A673 (cell line): ENCODE measurements at regions not wholly inside any gene's neighbourhood (a gene's known extent, or its start where the extent isn't known, plus 50 kb on each side); places are given as distances from the start of the nearest gene placed in this dataset.

Source experiments
- BruUV-seq: library from RNA; stranded (reverse); fragments of 400-500 nt; replicated peaks from 2 replicates; lab custom pipeline; 2021; lab: Mats Ljungman, UMichigan
- CTCF ChIA-PET: fragments of 300-600 bp; sonication (Branson Sonifier 250); formaldehyde crosslinking; loops from one replicate; lab custom pipeline; 2022; ENCODE audit warnings: antibody characterized with exemption; lab: Charles Lee
- POLR2A ChIA-PET: fragments of 300-600 bp; sonication (Branson Sonifier 250); formaldehyde crosslinking; loops from one replicate; lab custom pipeline; 2022; ENCODE audit warnings: antibody characterized with exemption; ENCODE audit not compliant: low non-redundant PET; lab: Charles Lee
- DNase-seq: peaks from one replicate; pipeline ENCODE4 v3.0.0-alpha.2; 2015; ENCODE audit warnings: low spot score
- H3K27ac ChIP-seq: fragments of 200-600 bp; sonication (generic); 2 replicates; pipeline ENCODE4 v1.5.1; 2016; ENCODE audit warnings: mixed run types, low read depth, mild to moderate bottlenecking, mixed read lengths, antibody characterized with exemption, low read length; ENCODE audit not compliant: poor library complexity, severe bottlenecking
- H3K27me3 ChIP-seq: fragments of 200-600 bp; sonication (generic); replicated peaks from 2 replicates; pipeline ENCODE4 v1.6.1; 2017; ENCODE audit warnings: mixed run types, low read depth, mild to moderate bottlenecking, mixed read lengths, antibody characterized with exemption, low read length; ENCODE audit not compliant: insufficient read depth, poor library complexity
- H3K36me3 ChIP-seq: fragments of 200-600 bp; sonication (generic); 2 replicates; pipeline ENCODE4 v1.6.1; 2016; ENCODE audit warnings: mixed run types, mild to moderate bottlenecking, mixed read lengths, antibody characterized with exemption, low read length; ENCODE audit not compliant: insufficient read depth, poor library complexity, severe bottlenecking
- H3K4me1 ChIP-seq: fragments of 200-600 bp; sonication (generic); 2 replicates; pipeline ENCODE4 v1.6.1; 2017; ENCODE audit warnings: mixed run types, mild to moderate bottlenecking, mixed read lengths, antibody characterized with exemption, low read length; ENCODE audit not compliant: insufficient read depth, poor library complexity, severe bottlenecking
- H3K4me3 ChIP-seq: fragments of 200-600 bp; sonication (generic); 2 replicates; pipeline ENCODE4 v1.5.1; 2016; ENCODE audit warnings: low read depth, mixed run types, mild to moderate bottlenecking, mixed read lengths, low read length; ENCODE audit not compliant: poor library complexity, severe bottlenecking
- H3K9me3 ChIP-seq: fragments of 200-600 bp; sonication (generic); 2 replicates; pipeline ENCODE4 v1.6.1; 2016; ENCODE audit warnings: mixed run types, low read depth, mild to moderate bottlenecking, mixed read lengths, antibody characterized with exemption, low read length; ENCODE audit not compliant: poor library complexity, severe bottlenecking
- CTCF ChIP-seq: fragments of 300-800, 200-600 bp; sonication (generic); conservative IDR thresholded peaks from 2 replicates; pipeline ENCODE4 v1.5.1; 2017; ENCODE audit warnings: low read depth, mild to moderate bottlenecking, antibody characterized with exemption, low read length, moderate library complexity, mixed read lengths
- EZH2 ChIP-seq: fragments of 200-600 bp; sonication (generic); IDR thresholded peaks from 2 replicates; pipeline ENCODE4 v1.6.1; 2017; ENCODE audit warnings: borderline replicate concordance, low read depth, mild to moderate bottlenecking, mixed read lengths, antibody characterized with exemption, low read length; ENCODE audit not compliant: poor library complexity, severe bottlenecking
- intact Hi-C: fragments of 100-400 bp; cut with micrococcal nuclease; formaldehyde crosslinking; loops from one replicate; pipeline ENCODE4 v1.10.0; 2022; ENCODE audit not compliant: unreplicated experiment

- no peak overlapping the region for H3K4me3 ChIP-seq
- TF ChIP-seq CTCF (no peak), EZH2 (no peak)
- no peaks in the 10 kb centered on the region for H3K27me3 ChIP-seq
- H3K9me3 ChIP-seq = no peaks in the 10 kb centered on the region
- no TSS peak for BruUV-seq
- no peak for DNase-seq
- intact Hi-C loops = no loop called here
- H3K36me3 ChIP-seq = no peaks in the 10 kb centered on the region
- CTCF ChIA-PET = no interaction called here
- POLR2A ChIA-PET = no interaction called here
- H3K27ac ChIP-seq = no peak overlapping the region
- H3K4me1 ChIP-seq = no peaks in the 10 kb centered on the region
Measured at GRCh38 chr9:16290169-16290568, 580.3 kb downstream of the BNC2 start.

DNA sequence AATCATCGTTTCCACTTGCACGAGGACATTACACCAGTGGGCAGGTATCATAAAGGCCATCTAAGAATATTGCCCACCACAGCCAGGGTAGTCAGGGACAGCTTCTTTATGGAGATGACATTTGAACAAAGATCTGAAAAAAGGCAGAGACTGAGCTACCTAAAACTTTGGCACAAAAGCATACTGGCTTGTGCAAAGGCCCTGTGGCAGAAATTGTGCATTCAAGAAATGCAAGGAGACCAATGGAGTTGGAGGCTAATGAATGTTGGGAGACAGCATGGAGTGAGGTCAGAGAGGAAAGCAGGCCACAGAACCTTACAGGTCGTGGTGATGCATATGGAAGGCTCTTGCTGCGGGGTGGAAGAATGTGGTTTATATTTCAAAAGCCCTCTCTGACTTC lies 578.5 kb downstream of the BNC2 start:
- no peak for TF ChIP-seq CTCF
- TF ChIP-seq EZH2 = no peak
- no peaks in the 10 kb centered on the region for H3K9me3 ChIP-seq
- no peak overlapping the region for H3K4me3 ChIP-seq
- BruUV-seq = no TSS peak
- intact Hi-C loops = no loop called here
- ChIA-PET POLR2A (no interaction called here), CTCF (no interaction called here)
- no peaks in the 10 kb centered on the region for H3K36me3 ChIP-seq
- H3K27me3 ChIP-seq = no peaks in the 10 kb centered on the region
- H3K27ac ChIP-seq = no peak overlapping the region
- DNase-seq = no peak
- H3K4me1 ChIP-seq = no peaks in the 10 kb centered on the region

GRCh38 chr9:16293610-16294009 lies 576.9 kb downstream of the BNC2 start:
- TF ChIP-seq CTCF (no peak), EZH2 (no peak)
- no peak overlapping the region for H3K4me3 ChIP-seq
- POLR2A ChIA-PET = no interaction called here
- no TSS peak for BruUV-seq
- H3K36me3 ChIP-seq = no peaks in the 10 kb centered on the region
- H3K9me3 ChIP-seq = no peaks in the 10 kb centered on the region
- CTCF ChIA-PET = no interaction called here
- H3K27me3 ChIP-seq = no peaks in the 10 kb centered on the region
- intact Hi-C loops = no loop called here
- H3K4me1 ChIP-seq = no peaks in the 10 kb centered on the region
- DNase-seq = no peak
- H3K27ac ChIP-seq = no peak overlapping the region
